ENCODE measurements at regions not wholly inside any gene's neighbourhood (a gene's known extent, or its start where the extent isn't known, plus 50 kb on each side); places are given as distances from the start of the nearest gene placed in this dataset.

- TF ChIP-seq REST (IDR thresholded peaks at IDR 0.05; ENCODE audit: unreplicated experiment) (no peak), CTCF (conservative IDR thresholded peaks at IDR 0.05; ENCODE audit: low read depth in 2 of 2) (no peak), POLR2AphosphoS5 (IDR thresholded peaks at IDR 0.05; ENCODE audit: low read depth) (no peak), STAT1 (IDR thresholded peaks at IDR 0.05; ENCODE audit: unreplicated experiment) (no peak), EZH2 (IDR thresholded peaks at IDR 0.05; ENCODE audit: low read depth, unreplicated experiment) (no peak), JUNB (IDR thresholded peaks at IDR 0.05; ENCODE audit: unreplicated experiment) (no peak), ETS1 (IDR thresholded peaks at IDR 0.05) (no peak), EZH2phosphoT487 (IDR thresholded peaks at IDR 0.05; ENCODE audit: unreplicated experiment) (no peak), CREB1 (CRISPR knock-in tag; IDR thresholded peaks at IDR 0.05; ENCODE audit: low read depth) (no peak), ZNF462 (CRISPR knock-in tag; IDR thresholded peaks at IDR 0.05) (no peak)
Observed at GRCh38 chr15:80315289-80315987, 63.4 kb upstream of the CTXND1 start.
